HEK293 (cell line): ENCODE measurements at regions not wholly inside any gene's neighbourhood (a gene's known extent, or its start where the extent isn't known, plus 50 kb on each side); places are given as distances from the start of the nearest gene placed in this dataset.

Experiments used
- CTCF ChIA-PET: fragments of 350-600 bp; formaldehyde crosslinking; extraction: SDS; loops from one replicate; lab custom pipeline; 2021; ENCODE audit warnings: antibody characterized with exemption; lab: Yijun Ruan, JAX
- POLR2A ChIA-PET: fragments of 300-600 bp; formaldehyde crosslinking; extraction: SDS; loops from one replicate; lab custom pipeline; 2020; ENCODE audit warnings: antibody characterized with exemption, inconsistent platforms; lab: Yijun Ruan, JAX
- H3K27ac ChIP-seq: fragments of 200-500 bp; sonication (Bioruptor generic); 2 replicates; pipeline ENCODE4 v1.5.1; 2014; ENCODE audit warnings: low read depth, low read length, control low read depth, inconsistent platforms; ENCODE audit errors: extremely low read depth
- H3K36me3 ChIP-seq, 2 experiments: fragments of 200-500 bp in 1 of 2; sonication (Bioruptor generic) in 1 of 2; 1 replicate in 1 of 2; 2 replicates in 1 of 2; pipeline ENCODE4 v1.5.1; 2014 to 2017; ENCODE audit warnings: inconsistent platforms in 2 of 2, low read length in 2 of 2; ENCODE audit not compliant: control insufficient read depth in 2 of 2, insufficient read depth in 1 of 2
- H3K4me1 ChIP-seq: fragments of 200-500 bp; sonication (Bioruptor generic); 2 replicates; pipeline ENCODE4 v1.5.1; 2014; ENCODE audit warnings: mild to moderate bottlenecking, low read length, inconsistent platforms; ENCODE audit not compliant: control insufficient read depth, insufficient read depth
- H3K4me3 ChIP-seq: 2 replicates; pipeline ENCODE4 v1.5.1; 2011; ENCODE audit warnings: low read depth, mild to moderate bottlenecking, control low read depth, low read length, moderate library complexity
- H3K9me3 ChIP-seq: fragments of 200-500 bp; sonication (Bioruptor generic); 2 replicates; pipeline ENCODE4 v1.5.1; 2014; ENCODE audit warnings: low read depth, low read length, inconsistent platforms; ENCODE audit not compliant: control insufficient read depth, insufficient read depth
- GLI2 ChIP-seq: fragments of 450-650 bp; formaldehyde crosslinking; IDR thresholded peaks from 2 replicates; pipeline ENCODE4; 2017; ENCODE audit warnings: missing biosample characterization, missing genetic modification characterization, low read depth, borderline replicate concordance
- KLF8 ChIP-seq: fragments of 450-650 bp; formaldehyde crosslinking; IDR thresholded peaks from 2 replicates; pipeline ENCODE4 v1.5.1; 2016; ENCODE audit warnings: missing biosample characterization, missing genetic modification characterization
- OSR2 ChIP-seq: fragments of 450-650 bp; formaldehyde crosslinking; IDR thresholded peaks from 2 replicates; pipeline ENCODE4 v1.5.1; 2016; ENCODE audit warnings: missing biosample characterization, missing genetic modification characterization
- SCRT2 ChIP-seq: fragments of 450-650 bp; formaldehyde crosslinking; IDR thresholded peaks from 2 replicates; pipeline ENCODE4 v1.5.1; 2016; ENCODE audit warnings: missing biosample characterization, missing genetic modification characterization
- SP7 ChIP-seq: fragments of 450-650 bp; formaldehyde crosslinking; IDR thresholded peaks from 2 replicates; pipeline ENCODE4 v1.5.1; 2016; ENCODE audit warnings: missing biosample characterization, missing genetic modification characterization
- YY1 ChIP-seq: fragments of 450-650 bp; formaldehyde crosslinking; IDR thresholded peaks from 2 replicates; pipeline ENCODE4 v1.5.1; 2018; ENCODE audit warnings: missing biosample characterization, missing genetic modification characterization
- ZBTB1 ChIP-seq: fragments of 450-650 bp; formaldehyde crosslinking; IDR thresholded peaks from 2 replicates; pipeline ENCODE4 v1.5.1; 2016; ENCODE audit warnings: missing biosample characterization, missing genetic modification characterization
- ZNF114 ChIP-seq: fragments of 450-650 bp; formaldehyde crosslinking; IDR thresholded peaks from 2 replicates; pipeline ENCODE4 v1.5.0; 2017; ENCODE audit warnings: missing biosample characterization, missing genetic modification characterization
- ZNF335 ChIP-seq: fragments of 450-650 bp; formaldehyde crosslinking; conservative IDR thresholded peaks from 2 replicates; pipeline ENCODE4 v1.5.1; 2016; ENCODE audit warnings: missing biosample characterization, missing genetic modification characterization
- ZNF416 ChIP-seq: fragments of 450-650 bp; formaldehyde crosslinking; IDR thresholded peaks from 2 replicates; pipeline ENCODE4 v1.5.1; 2016; ENCODE audit warnings: missing biosample characterization, missing genetic modification characterization
- ZNF76 ChIP-seq: fragments of 450-650 bp; formaldehyde crosslinking; IDR thresholded peaks from 2 replicates; pipeline ENCODE4; 2016; ENCODE audit warnings: low read depth, missing biosample characterization, missing genetic modification characterization, borderline replicate concordance
- ZNF777 ChIP-seq: fragments of 450-650 bp; formaldehyde crosslinking; IDR thresholded peaks from 2 replicates; pipeline ENCODE4 v1.5.1; 2017; ENCODE audit warnings: missing biosample characterization, missing genetic modification characterization, borderline replicate concordance
- ZNF791 ChIP-seq: fragments of 450-650 bp; formaldehyde crosslinking; IDR thresholded peaks from 2 replicates; pipeline ENCODE4 v1.5.1; 2016; ENCODE audit warnings: missing biosample characterization, missing genetic modification characterization
- ZSCAN30 ChIP-seq: fragments of 450-650 bp; IDR thresholded peaks from 2 replicates; pipeline ENCODE4 v1.5.1; 2018; ENCODE audit warnings: missing biosample characterization, mild to moderate bottlenecking, missing genetic modification characterization, moderate library complexity
- ZXDB ChIP-seq: fragments of 450-650 bp; formaldehyde crosslinking; IDR thresholded peaks from 2 replicates; pipeline ENCODE4 v1.5.1; 2016; ENCODE audit warnings: missing biosample characterization, missing genetic modification characterization
- TF ChIP-seq, protein P1 (sequence below): fragments of 450-650 bp; formaldehyde crosslinking; IDR thresholded peaks from 2 replicates; pipeline ENCODE4 v1.5.1; 2017; ENCODE audit warnings: missing biosample characterization, missing genetic modification characterization
- TF ChIP-seq, protein P2 (sequence below): sonication (generic); formaldehyde crosslinking; IDR thresholded peaks from 2 replicates; pipeline ENCODE4 v1.8.1; 2022; ENCODE audit warnings: mild to moderate bottlenecking, moderate library complexity, missing genetic modification reagents
- TF ChIP-seq, protein P3 (sequence below): fragments of 450-650 bp; formaldehyde crosslinking; IDR thresholded peaks from 2 replicates; pipeline ENCODE4 v1.5.1; 2016; ENCODE audit warnings: missing biosample characterization, missing genetic modification characterization
- TF ChIP-seq, protein P4 (sequence below): fragments of 450-650 bp; IDR thresholded peaks from 2 replicates; pipeline ENCODE4 v1.5.1; 2018; ENCODE audit warnings: missing biosample characterization, missing genetic modification characterization
- TF ChIP-seq, protein P5 (sequence below): fragments of 450-650 bp; formaldehyde crosslinking; IDR thresholded peaks from 2 replicates; pipeline ENCODE4 v1.5.1; 2017; ENCODE audit warnings: missing biosample characterization, missing genetic modification characterization

DNA sequence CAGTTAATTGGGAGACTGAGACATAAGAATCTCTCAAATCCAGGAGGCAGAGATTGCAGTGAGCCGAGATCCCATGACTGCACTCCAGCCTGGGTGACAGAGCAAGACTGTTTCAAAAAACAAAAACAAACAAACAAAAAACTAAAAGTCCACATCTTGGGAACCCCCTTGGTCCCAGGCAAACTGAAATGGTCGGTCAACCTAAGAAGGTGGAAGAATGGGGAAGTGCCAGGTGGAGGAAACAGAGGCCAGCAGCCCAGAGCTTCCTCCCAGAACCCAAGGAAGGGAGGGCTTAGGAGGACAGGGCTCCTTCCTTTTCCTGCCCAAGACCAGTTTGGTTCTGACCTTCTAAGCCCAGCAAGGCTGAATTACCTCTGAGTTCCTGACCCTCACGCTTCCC, 121.0 kb upstream of the FUT8 start:
- no peak overlapping the region for H3K27ac ChIP-seq
- H3K4me3 ChIP-seq = no peak overlapping the region
- no peaks in the 10 kb centered on the region for H3K4me1 ChIP-seq
- TF ChIP-seq ZNF114 (tag by site-specific recombination) (no peak), ZXDB (tag by site-specific recombination) (no peak), ZNF791 (no peak), KLF8 (no peak), ZNF76 (no peak), ZNF416 (no peak), ZSCAN30 (tag by site-specific recombination) (no peak), ZBTB1 (tag by site-specific recombination) (no peak), SCRT2 (tag by site-specific recombination) (no peak), ZNF777 (tag by site-specific recombination) (no peak)
- TF ChIP-seq, protein P1, sequence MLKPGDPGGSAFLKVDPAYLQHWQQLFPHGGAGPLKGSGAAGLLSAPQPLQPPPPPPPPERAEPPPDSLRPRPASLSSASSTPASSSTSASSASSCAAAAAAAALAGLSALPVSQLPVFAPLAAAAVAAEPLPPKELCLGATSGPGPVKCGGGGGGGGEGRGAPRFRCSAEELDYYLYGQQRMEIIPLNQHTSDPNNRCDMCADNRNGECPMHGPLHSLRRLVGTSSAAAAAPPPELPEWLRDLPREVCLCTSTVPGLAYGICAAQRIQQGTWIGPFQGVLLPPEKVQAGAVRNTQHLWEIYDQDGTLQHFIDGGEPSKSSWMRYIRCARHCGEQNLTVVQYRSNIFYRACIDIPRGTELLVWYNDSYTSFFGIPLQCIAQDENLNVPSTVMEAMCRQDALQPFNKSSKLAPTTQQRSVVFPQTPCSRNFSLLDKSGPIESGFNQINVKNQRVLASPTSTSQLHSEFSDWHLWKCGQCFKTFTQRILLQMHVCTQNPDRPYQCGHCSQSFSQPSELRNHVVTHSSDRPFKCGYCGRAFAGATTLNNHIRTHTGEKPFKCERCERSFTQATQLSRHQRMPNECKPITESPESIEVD (tag by site-specific recombination) = no peak
- TF ChIP-seq, protein P2, sequence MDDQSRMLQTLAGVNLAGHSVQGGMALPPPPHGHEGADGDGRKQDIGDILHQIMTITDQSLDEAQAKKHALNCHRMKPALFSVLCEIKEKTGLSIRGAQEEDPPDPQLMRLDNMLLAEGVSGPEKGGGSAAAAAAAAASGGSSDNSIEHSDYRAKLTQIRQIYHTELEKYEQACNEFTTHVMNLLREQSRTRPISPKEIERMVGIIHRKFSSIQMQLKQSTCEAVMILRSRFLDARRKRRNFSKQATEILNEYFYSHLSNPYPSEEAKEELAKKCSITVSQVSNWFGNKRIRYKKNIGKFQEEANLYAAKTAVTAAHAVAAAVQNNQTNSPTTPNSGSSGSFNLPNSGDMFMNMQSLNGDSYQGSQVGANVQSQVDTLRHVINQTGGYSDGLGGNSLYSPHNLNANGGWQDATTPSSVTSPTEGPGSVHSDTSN (CRISPR knock-in tag) = no peak
- TF ChIP-seq, all 188 proteins: peak for 0
- no peaks in the 10 kb centered on the region for H3K36me3 ChIP-seq
- H3K9me3 ChIP-seq = no peaks in the 10 kb centered on the region
- ChIA-PET CTCF (interaction anchor here (0.7 to 1.0 kb wide), 2 partner anchors 52 to 70 kb away, joined by 3 to 4 read pairs; no protein-coding TSS in a partner anchor), POLR2A (no interaction called here)

DNA sequence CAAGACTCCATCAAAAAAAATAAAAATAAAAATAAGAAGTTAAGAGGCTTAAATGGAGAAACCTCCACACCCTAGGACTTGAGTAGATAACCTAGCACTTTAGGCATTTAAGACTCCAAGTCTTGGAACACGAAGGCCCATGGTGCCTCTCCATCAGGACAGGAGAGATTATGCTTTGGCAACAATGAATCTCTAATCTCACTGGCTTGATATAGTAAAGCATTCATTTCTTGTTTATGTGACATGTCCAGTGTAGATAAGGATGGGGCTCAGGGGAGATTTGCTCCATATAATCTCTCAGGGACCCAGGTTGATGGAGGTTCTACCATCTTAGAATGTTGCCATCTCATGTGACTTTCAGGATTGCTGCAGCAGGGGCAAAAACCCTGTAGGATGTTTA, 117.7 kb upstream of the FUT8 start:
- POLR2A ChIA-PET = no interaction called here
- CTCF ChIA-PET = no interaction called here

More for the DNA sequence above, 117.7 kb upstream of the FUT8 start:
- Histone ChIP-seq H3K27ac (no peak overlapping the region), H3K4me1 (no peaks in the 10 kb centered on the region), H3K4me3 (no peak overlapping the region), H3K9me3 (no peaks in the 10 kb centered on the region), H3K36me3 (no peaks in the 10 kb centered on the region)
- no peak for TF ChIP-seq GLI2
- TF ChIP-seq ZNF335 (tag by site-specific recombination) = no peak
- no peak for TF ChIP-seq OSR2
- TF ChIP-seq, protein P3, sequence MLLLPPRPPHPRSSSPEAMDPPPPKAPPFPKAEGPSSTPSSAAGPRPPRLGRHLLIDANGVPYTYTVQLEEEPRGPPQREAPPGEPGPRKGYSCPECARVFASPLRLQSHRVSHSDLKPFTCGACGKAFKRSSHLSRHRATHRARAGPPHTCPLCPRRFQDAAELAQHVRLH (tag by site-specific recombination) = no peak
- TF ChIP-seq SP7 (tag by site-specific recombination) = no peak
- TF ChIP-seq YY1 (tag by site-specific recombination) = no peak
- TF ChIP-seq, protein P4, sequence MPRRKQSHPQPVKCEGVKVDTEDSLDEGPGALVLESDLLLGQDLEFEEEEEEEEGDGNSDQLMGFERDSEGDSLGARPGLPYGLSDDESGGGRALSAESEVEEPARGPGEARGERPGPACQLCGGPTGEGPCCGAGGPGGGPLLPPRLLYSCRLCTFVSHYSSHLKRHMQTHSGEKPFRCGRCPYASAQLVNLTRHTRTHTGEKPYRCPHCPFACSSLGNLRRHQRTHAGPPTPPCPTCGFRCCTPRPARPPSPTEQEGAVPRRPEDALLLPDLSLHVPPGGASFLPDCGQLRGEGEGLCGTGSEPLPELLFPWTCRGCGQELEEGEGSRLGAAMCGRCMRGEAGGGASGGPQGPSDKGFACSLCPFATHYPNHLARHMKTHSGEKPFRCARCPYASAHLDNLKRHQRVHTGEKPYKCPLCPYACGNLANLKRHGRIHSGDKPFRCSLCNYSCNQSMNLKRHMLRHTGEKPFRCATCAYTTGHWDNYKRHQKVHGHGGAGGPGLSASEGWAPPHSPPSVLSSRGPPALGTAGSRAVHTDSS (tag by site-specific recombination) = no peak
- TF ChIP-seq, protein P5, sequence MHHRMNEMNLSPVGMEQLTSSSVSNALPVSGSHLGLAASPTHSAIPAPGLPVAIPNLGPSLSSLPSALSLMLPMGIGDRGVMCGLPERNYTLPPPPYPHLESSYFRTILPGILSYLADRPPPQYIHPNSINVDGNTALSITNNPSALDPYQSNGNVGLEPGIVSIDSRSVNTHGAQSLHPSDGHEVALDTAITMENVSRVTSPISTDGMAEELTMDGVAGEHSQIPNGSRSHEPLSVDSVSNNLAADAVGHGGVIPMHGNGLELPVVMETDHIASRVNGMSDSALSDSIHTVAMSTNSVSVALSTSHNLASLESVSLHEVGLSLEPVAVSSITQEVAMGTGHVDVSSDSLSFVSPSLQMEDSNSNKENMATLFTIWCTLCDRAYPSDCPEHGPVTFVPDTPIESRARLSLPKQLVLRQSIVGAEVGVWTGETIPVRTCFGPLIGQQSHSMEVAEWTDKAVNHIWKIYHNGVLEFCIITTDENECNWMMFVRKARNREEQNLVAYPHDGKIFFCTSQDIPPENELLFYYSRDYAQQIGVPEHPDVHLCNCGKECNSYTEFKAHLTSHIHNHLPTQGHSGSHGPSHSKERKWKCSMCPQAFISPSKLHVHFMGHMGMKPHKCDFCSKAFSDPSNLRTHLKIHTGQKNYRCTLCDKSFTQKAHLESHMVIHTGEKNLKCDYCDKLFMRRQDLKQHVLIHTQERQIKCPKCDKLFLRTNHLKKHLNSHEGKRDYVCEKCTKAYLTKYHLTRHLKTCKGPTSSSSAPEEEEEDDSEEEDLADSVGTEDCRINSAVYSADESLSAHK (tag by site-specific recombination) = no peak
